AG09319 (cell line): ENCODE measurements at regions not wholly inside any gene's neighbourhood (a gene's known extent, or its start where the extent isn't known, plus 50 kb on each side); places are given as distances from the start of the nearest gene placed in this dataset.

Experiments
- DNase-seq: peaks from one replicate; pipeline ENCODE4 v3.0.0-alpha.2; 2010; ENCODE audit warnings: low read depth; ENCODE audit errors: extremely low read depth
- CTCF ChIP-seq: IDR thresholded peaks from 2 replicates; pipeline ENCODE4 v1.5.1; 2011; ENCODE audit warnings: low read depth, mild to moderate bottlenecking, inconsistent platforms, low read length, moderate library complexity

GRCh38 chr3:193890016-193890897 is 245.7 kb upstream of the HES1 start:
- no peak for DNase-seq
- TF ChIP-seq CTCF = no peak

- TF ChIP-seq CTCF = no peak
- no peak for DNase-seq
These were observed 241.7 kb upstream of the HES1 start for GRCh38 chr3:193894121-193894863.

GRCh38 chr3:193895409-193895808 is 240.5 kb upstream of the HES1 start:
- no peak for TF ChIP-seq CTCF
- DNase-seq = no peak

- DNase-seq = no peak
- TF ChIP-seq CTCF = no peak
These were observed 239.5 kb upstream of the HES1 start for GRCh38 chr3:193896419-193896818.

- DNase-seq = no peak
- no peak for TF ChIP-seq CTCF
These were observed 238.7 kb upstream of the HES1 start for GRCh38 chr3:193897288-193897687.

GRCh38 chr3:193897731-193898180 is 238.2 kb upstream of the HES1 start:
- DNase-seq = no peak
- TF ChIP-seq CTCF = no peak

- DNase-seq = no peak
- no peak for TF ChIP-seq CTCF
These were observed 236.9 kb upstream of the HES1 start for GRCh38 chr3:193899001-193899400.
